ENCODE measurements at regions not wholly inside any gene's neighbourhood (a gene's known extent, or its start where the extent isn't known, plus 50 kb on each side); places are given as distances from the start of the nearest gene placed in this dataset.

GRCh38 chr6:169972736-169973135, 221.3 kb downstream of the ERMARD start:
- WGBS, 10 experiments = 50 to 95% (median 50%) methylated on average over 1 to 2 of the region's 2 CpGs; no CpG with 5 or more reads in 7 of the 10 experiments
- ATAC-seq (replicated peaks in 6 of 8) = no peak
- Histone ChIP-seq H3K4me3 (no peak overlapping the region), H3K4me1 (replicated peaks in 1 of 2) (peaks cover 18 to 20% of the 10 kb centered on the region in 2 donors), H3K27ac (no peak overlapping the region)
- in situ Hi-C loops (cut with MboI; ENCODE audit: low pct_unique_long_range_greater_than_20kb in 2 of 9, low sequenced_read_pairs in 9 of 9, unreplicated experiment in 9 of 9) = no loop called here

GRCh38 chr6:169972101-169972651, 220.8 kb downstream of the ERMARD start:
- in situ Hi-C loops (cut with MboI; ENCODE audit: low pct_unique_long_range_greater_than_20kb in 2 of 9, low sequenced_read_pairs in 9 of 9, unreplicated experiment in 9 of 9) = no loop called here
- whole genome bisulfite sequencing, 10 experiments = 35 to 89% (median 80%) methylated on average over 1 to 8 of the region's 15 CpGs; no CpG with 5 or more reads in 5 of the 10 experiments
- no peak overlapping the region for H3K4me3 ChIP-seq
- H3K27ac ChIP-seq = no peak overlapping the region
- no peak for ATAC-seq (replicated peaks in 6 of 8)
- H3K4me1 ChIP-seq (replicated peaks in 1 of 2) = peaks cover 18 to 20% of the 10 kb centered on the region in 2 donors

- 40 to 100% (median 74%) methylated on average over 4 to 8 of the region's 38 CpGs; no CpG with 5 or more reads in 4 of the 10 experiments for WGBS, 10 experiments
- H3K4me1 ChIP-seq (replicated peaks in 1 of 2) = peaks cover 10 to 15% of the 10 kb centered on the region in 2 donors
- H3K27ac ChIP-seq = no peak overlapping the region
- ATAC-seq (replicated peaks in 6 of 8) = no peak
- no peak overlapping the region for H3K4me3 ChIP-seq
- in situ Hi-C loops (cut with MboI; ENCODE audit: low pct_unique_long_range_greater_than_20kb in 2 of 9, low sequenced_read_pairs in 9 of 9, unreplicated experiment in 9 of 9) = no loop called here
Measured at GRCh38 chr6:169971081-169971861, 219.8 kb downstream of the ERMARD start.

- in situ Hi-C loops (cut with MboI; ENCODE audit: low pct_unique_long_range_greater_than_20kb in 2 of 9, low sequenced_read_pairs in 9 of 9, unreplicated experiment in 9 of 9) = no loop called here
- WGBS, 10 experiments = 80 to 100% (median 90%) methylated on average over 1 to 5 of the region's 19 CpGs; no CpG with 5 or more reads in 6 of the 10 experiments
- H3K4me3 ChIP-seq = no peak overlapping the region
- peaks cover 8 to 14% of the 10 kb centered on the region in 2 donors for H3K4me1 ChIP-seq (replicated peaks in 1 of 2)
- no peak for ATAC-seq (replicated peaks in 6 of 8)
- no peak overlapping the region for H3K27ac ChIP-seq
Measured at GRCh38 chr6:169970306-169970988, 219.0 kb downstream of the ERMARD start.

GRCh38 chr6:169969372-169970099, 218.1 kb downstream of the ERMARD start:
- H3K27ac ChIP-seq = no peak overlapping the region
- H3K4me1 ChIP-seq (replicated peaks in 1 of 2) = peaks cover 8 to 14% of the 10 kb centered on the region in 2 donors
- WGBS, 10 experiments = 60 to 100% (median 87%) methylated on average over 1 to 15 of the region's 19 CpGs; no CpG with 5 or more reads in 2 of the 10 experiments
- in situ Hi-C loops (cut with MboI; ENCODE audit: low pct_unique_long_range_greater_than_20kb in 2 of 9, low sequenced_read_pairs in 9 of 9, unreplicated experiment in 9 of 9) = no loop called here
- ATAC-seq (replicated peaks in 6 of 8) = peak in 4 of 8 experiments; percentile 18 to 52 (median 30)
- H3K4me3 ChIP-seq = no peak overlapping the region

- in situ Hi-C loops (cut with MboI; ENCODE audit: low pct_unique_long_range_greater_than_20kb in 2 of 9, low sequenced_read_pairs in 9 of 9, unreplicated experiment in 9 of 9) = no loop called here
- ATAC-seq (replicated peaks in 6 of 8) = peak in 5 of 8 experiments; percentile 26 to 74 (median 27)
- Histone ChIP-seq H3K4me3 (no peak overlapping the region), H3K4me1 (replicated peaks in 1 of 2) (peaks cover 8 to 12% of the 10 kb centered on the region in 2 donors), H3K27ac (no peak overlapping the region)
- 0 to 87% (median 47%) methylated on average over 1 to 8 of the region's 15 CpGs; no CpG with 5 or more reads in 2 of the 10 experiments for WGBS, 10 experiments
Measured at GRCh38 chr6:169968541-169969270, 217.3 kb downstream of the ERMARD start.

- Histone ChIP-seq H3K4me3 (no peak overlapping the region), H3K27ac (no peak overlapping the region), H3K4me1 (replicated peaks in 1 of 2) (peaks cover 8 to 12% of the 10 kb centered on the region in 2 donors)
- in situ Hi-C loops (cut with MboI; ENCODE audit: low pct_unique_long_range_greater_than_20kb in 2 of 9, low sequenced_read_pairs in 9 of 9, unreplicated experiment in 9 of 9) = no loop called here
- WGBS, 10 experiments = 43 to 71% methylated on average over 4 to 8 of the region's 8 CpGs; no CpG with 5 or more reads in 8 of the 10 experiments
- no peak for ATAC-seq (replicated peaks in 6 of 8)
Measured at GRCh38 chr6:169967687-169968086, 216.3 kb downstream of the ERMARD start.

- Histone ChIP-seq H3K4me3 (no peak overlapping the region), H3K27ac (no peak overlapping the region), H3K4me1 (replicated peaks in 1 of 2) (peaks cover 8 to 12% of the 10 kb centered on the region in 2 donors)
- in situ Hi-C loops (cut with MboI; ENCODE audit: low pct_unique_long_range_greater_than_20kb in 2 of 9, low sequenced_read_pairs in 9 of 9, unreplicated experiment in 9 of 9) = no loop called here
- ATAC-seq (replicated peaks in 6 of 8) = peak in 1 of 8 experiments; percentile 37
- WGBS, 10 experiments = 67 to 82% (median 72%) methylated on average over 1 to 8 of the region's 20 CpGs; no CpG with 5 or more reads in 6 of the 10 experiments
Measured at GRCh38 chr6:169966312-169967181, 215.1 kb downstream of the ERMARD start.

GRCh38 chr6:169965657-169966311, 214.4 kb downstream of the ERMARD start:
- WGBS, 10 experiments = 60 to 84% (median 80%) methylated on average over 1 to 12 of the region's 25 CpGs; no CpG with 5 or more reads in 7 of the 10 experiments
- in situ Hi-C loops (cut with MboI; ENCODE audit: low pct_unique_long_range_greater_than_20kb in 2 of 9, low sequenced_read_pairs in 9 of 9, unreplicated experiment in 9 of 9) = no loop called here

GRCh38 chr6:169965239-169965638, 213.8 kb downstream of the ERMARD start:
- ATAC-seq (replicated peaks in 6 of 8) = no peak
- in situ Hi-C loops (cut with MboI; ENCODE audit: low pct_unique_long_range_greater_than_20kb in 2 of 9, low sequenced_read_pairs in 9 of 9, unreplicated experiment in 9 of 9) = no loop called here
- no peak overlapping the region for H3K4me3 ChIP-seq
- no peak overlapping the region for H3K27ac ChIP-seq
- H3K4me1 ChIP-seq (replicated peaks in 1 of 2) = peaks cover 19 to 22% of the 10 kb centered on the region in 2 donors
- 26 to 100% (median 80%) methylated on average over 1 to 5 of the region's 6 CpGs; no CpG with 5 or more reads in 1 of the 10 experiments for WGBS, 10 experiments

More at GRCh38 chr6:169965657-169966311, 214.4 kb downstream of the ERMARD start:
- Histone ChIP-seq H3K27ac (no peak overlapping the region), H3K4me3 (no peak overlapping the region), H3K4me1 (replicated peaks in 1 of 2) (peaks cover 14 to 17% of the 10 kb centered on the region in 2 donors)
- no peak for ATAC-seq (replicated peaks in 6 of 8)
